HCT116 (cell line): ENCODE measurements at regions not wholly inside any gene's neighbourhood (a gene's known extent, or its start where the extent isn't known, plus 50 kb on each side); places are given as distances from the start of the nearest gene placed in this dataset.

ENCODE experiments used
- ATAC-seq: fragments of 200-7000 bp; cut with Tn5 transposase; 2 replicates; pipeline ENCODE4 v1.9.1; 2020; ENCODE audit warnings: mild to moderate bottlenecking, moderate library complexity
- BruUV-seq: library from RNA; stranded (reverse); fragments of 400-500 nt; replicated peaks from 2 replicates; lab custom pipeline; 2021; lab: Mats Ljungman, UMichigan
- CTCF ChIA-PET: fragments of 300-600 bp; sonication (Branson Sonifier 250); formaldehyde crosslinking; loops from one replicate; lab custom pipeline; 2021; ENCODE audit warnings: antibody characterized with exemption; lab: Charles Lee
- POLR2A ChIA-PET: fragments of 300-600, 350-600 bp; sonication (Branson Sonifier 250); formaldehyde crosslinking; loops from one replicate; lab custom pipeline; 2021; ENCODE audit warnings: antibody characterized with exemption; lab: Charles Lee
- RAD21 ChIA-PET, 2 experiments: fragments of 300-600 bp; sonication (Branson Sonifier 250); formaldehyde crosslinking; loops; one replicate each; lab custom pipeline; 2023; ENCODE audit warnings: low total read pairs in 2 of 2; ENCODE audit not compliant: uncharacterized antibody in 2 of 2, unreplicated experiment in 2 of 2, low non-redundant PET in 1 of 2; lab: Charles Lee
- DNase-seq: peaks from one replicate; pipeline ENCODE4 v3.0.0-alpha.2; 2010; ENCODE audit warnings: low read depth, low spot score
- H2AFZ ChIP-seq: fragments of 200-600 bp; shearing (Covaris generic), sonication (generic); 2 replicates; pipeline ENCODE4 v1.6.1; 2017; ENCODE audit warnings: low read depth, mixed run types, mixed read lengths, antibody characterized with exemption, low read length; ENCODE audit not compliant: poor library complexity, severe bottlenecking
- H3K27ac ChIP-seq: 2 replicates; pipeline ENCODE4 v1.5.1; 2012; ENCODE audit warnings: low read depth, low read length
- H3K27me3 ChIP-seq: fragments of 200-600 bp; sonication (generic); 2 replicates; pipeline ENCODE4 v1.6.1; 2016; ENCODE audit warnings: mixed run types, low read length, mixed read lengths; ENCODE audit not compliant: insufficient read depth
- H3K36me3 ChIP-seq, 2 experiments: fragments of 200-500 bp in 1 of 2; fragments of 200-600 bp in 1 of 2; sonication (Bioruptor generic) in 1 of 2; sonication (generic) in 1 of 2; 2 replicates each; pipeline versions ENCODE4 v1.5.1 to v1.6.1; 2014 to 2016; ENCODE audit warnings: low read length in 2 of 2, inconsistent platforms in 1 of 2, mixed read lengths in 1 of 2, mixed run types in 1 of 2; ENCODE audit not compliant: insufficient read depth in 2 of 2, control insufficient read depth in 1 of 2
- H3K4me1 ChIP-seq, 2 experiments: fragments of 200-600 bp in 1 of 2; sonication (generic) in 1 of 2; 2 replicates each; pipeline versions ENCODE4 v1.5.1 to v1.6.1; 2012 to 2017; ENCODE audit warnings: low read length in 2 of 2, inconsistent platforms in 1 of 2, mild to moderate bottlenecking in 1 of 2, mixed read lengths in 1 of 2, mixed run types in 1 of 2, moderate library complexity in 1 of 2; ENCODE audit not compliant: insufficient read depth in 2 of 2, control insufficient read depth in 1 of 2
- H3K4me2 ChIP-seq: fragments of 200-600 bp; sonication (generic); 2 replicates; pipeline ENCODE4 v1.6.1; 2017; ENCODE audit warnings: mixed run types, low read length, mixed read lengths
- H3K4me3 ChIP-seq, 2 experiments: fragments of 200-600 bp in 1 of 2; sonication (generic) in 1 of 2; replicated peaks in 1 of 2; 2 replicates each; pipeline ENCODE4 v1.5.1; 2011 to 2016; ENCODE audit warnings: low read length in 2 of 2, control low read depth in 1 of 2, low read depth in 1 of 2, mild to moderate bottlenecking in 1 of 2, mixed read lengths in 1 of 2, mixed run types in 1 of 2
- H3K79me2 ChIP-seq: fragments of 200-600 bp; sonication (generic); 2 replicates; pipeline ENCODE4 v1.6.1; 2017; ENCODE audit warnings: mild to moderate bottlenecking, mixed run types, low read length, moderate library complexity, mixed read lengths; ENCODE audit not compliant: insufficient read depth
- H3K9ac ChIP-seq: fragments of 200-600 bp; sonication (generic); 2 replicates; pipeline ENCODE4 v1.6.1; 2016; ENCODE audit warnings: low read length, mixed read lengths
- H3K9me2 ChIP-seq: fragments of 200-600 bp; sonication (generic), shearing (Covaris generic); 2 replicates; pipeline ENCODE4 v1.6.1; 2017; ENCODE audit warnings: mixed run types, mild to moderate bottlenecking, moderate library complexity; ENCODE audit not compliant: insufficient read depth
- H3K9me3 ChIP-seq, 2 experiments: fragments of 200-500 bp in 1 of 2; fragments of 200-600 bp in 1 of 2; sonication (Bioruptor generic) in 1 of 2; sonication (generic) in 1 of 2; 2 replicates each; pipeline ENCODE4 v1.6.1; 2014 to 2017; ENCODE audit warnings: low read length in 2 of 2, mixed read lengths in 2 of 2, inconsistent platforms in 1 of 2, low read depth in 1 of 2, mild to moderate bottlenecking in 1 of 2, mixed run types in 1 of 2, moderate library complexity in 1 of 2; ENCODE audit not compliant: control insufficient read depth in 1 of 2, insufficient read depth in 1 of 2
- H4K20me1 ChIP-seq: fragments of 200-600 bp; sonication (generic), shearing (Covaris generic); 2 replicates; pipeline ENCODE4 v1.6.1; 2017; ENCODE audit warnings: mixed run types, mild to moderate bottlenecking, moderate library complexity; ENCODE audit not compliant: insufficient read depth
- CBX3 ChIP-seq: IDR thresholded peaks from 2 replicates; pipeline ENCODE4 v1.6.1; 2012; ENCODE audit warnings: low read depth
- EZH2 ChIP-seq: fragments of 200-600 bp; sonication (generic); IDR thresholded peaks from 2 replicates; pipeline ENCODE4 v1.6.1; 2017; ENCODE audit warnings: antibody characterized with exemption, mixed run types
- SIN3A ChIP-seq: IDR thresholded peaks from 2 replicates; pipeline ENCODE4 v1.6.1; 2012; ENCODE audit warnings: low read depth
- SP1 ChIP-seq: IDR thresholded peaks from 2 replicates; pipeline ENCODE4 v1.6.1; 2012; ENCODE audit warnings: low read depth
- ZNF274 ChIP-seq: fragments of 200-500 bp; sonication (Bioruptor generic); IDR thresholded peaks from 2 replicates; pipeline ENCODE4 v1.6.1; 2014; ENCODE audit warnings: mild to moderate bottlenecking, low read depth, low read length, inconsistent platforms
- intact Hi-C: fragments of 100-400 bp; cut with micrococcal nuclease; formaldehyde crosslinking; loops from 2 replicates; pipeline ENCODE4 v1.10.0; 2022

DNA sequence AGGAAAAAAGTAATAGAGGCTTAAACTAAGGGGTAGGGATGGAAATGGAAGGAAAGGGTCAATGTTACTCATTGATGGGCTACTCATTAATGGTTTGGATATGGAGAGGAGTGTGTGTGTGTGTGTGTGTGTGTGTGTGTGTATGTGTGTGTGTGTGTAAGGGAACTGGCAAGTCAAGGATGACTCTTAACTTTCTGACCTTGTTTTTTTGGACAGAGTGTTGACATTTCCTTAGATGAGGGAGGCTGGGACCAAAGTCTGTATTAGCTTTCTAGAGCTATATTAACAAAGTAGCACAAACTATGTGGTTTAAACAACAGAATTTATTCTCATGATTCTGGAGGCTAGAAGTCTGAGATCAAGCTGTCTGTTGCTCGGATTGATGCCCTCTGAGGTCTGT is 202.7 kb downstream of the GBA3 start:
- no peak overlapping the region for H3K4me2 ChIP-seq
- H3K79me2 ChIP-seq: no peaks in the 10 kb centered on the region
- ChIA-PET RAD21 (no interaction called here), POLR2A (no interaction called here), CTCF (no interaction called here)
- no peak for ATAC-seq
- no peaks in the 10 kb centered on the region for H3K4me1 ChIP-seq
- H3K27me3 ChIP-seq: no peaks in the 10 kb centered on the region
- no peaks in the 10 kb centered on the region; a peak in 1 of 4 replicates for H3K9me3 ChIP-seq
- no peak for DNase-seq
- no peak for TF ChIP-seq EZH2
- no peak for TF ChIP-seq SP1
- TF ChIP-seq ZNF274: no peak
- no peak for TF ChIP-seq CBX3
- TF ChIP-seq SIN3A: no peak
- H3K27ac ChIP-seq: no peak overlapping the region
- BruUV-seq: no TSS peak
- H2AFZ ChIP-seq: no peak overlapping the region
- no peak overlapping the region for H3K9ac ChIP-seq
- H3K9me2 ChIP-seq: no peaks in the 10 kb centered on the region
- no peaks in the 10 kb centered on the region for H3K36me3 ChIP-seq
- H3K4me3 ChIP-seq: no peak overlapping the region
- intact Hi-C loops: no loop called here
- H4K20me1 ChIP-seq: no peaks in the 10 kb centered on the region

DNA sequence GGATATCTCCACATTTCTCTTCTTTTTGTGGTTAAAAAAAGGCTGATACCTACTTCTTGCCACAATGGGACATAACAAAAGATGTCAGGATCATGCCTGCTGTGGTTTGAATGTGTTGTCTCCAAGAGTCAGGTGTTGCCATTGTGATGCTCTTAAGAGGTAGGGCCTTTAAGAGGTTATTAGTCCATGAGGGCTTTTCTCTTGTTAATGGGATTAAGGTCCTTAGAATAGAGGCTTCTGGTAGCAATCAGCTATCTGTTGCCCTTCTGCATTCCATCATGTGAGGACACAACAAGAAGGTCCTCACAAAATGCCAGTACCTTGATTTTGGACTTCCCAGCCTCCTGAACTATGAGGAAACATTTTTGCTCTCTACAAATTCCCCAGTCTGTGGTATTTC is 191.4 kb downstream of the GBA3 start:
- Histone ChIP-seq H3K9me3 (peaks cover 0 to 18% of the 10 kb centered on the region in 2 experiments; a peak in 2 of 4 replicates), H3K4me2 (no peak overlapping the region), H3K79me2 (no peaks in the 10 kb centered on the region), H3K4me3 (no peak overlapping the region), H3K9ac (no peak overlapping the region), H4K20me1 (no peaks in the 10 kb centered on the region), H2AFZ (no peak overlapping the region), H3K27ac (no peak overlapping the region), H3K36me3 (no peaks in the 10 kb centered on the region), H3K9me2 (no peaks in the 10 kb centered on the region), H3K27me3 (no peaks in the 10 kb centered on the region), H3K4me1 (no peaks in the 10 kb centered on the region)
- no peak for TF ChIP-seq CBX3
- DNase-seq (no peak), ATAC-seq (no peak)
- BruUV-seq: no TSS peak
- ChIA-PET POLR2A (no interaction called here), RAD21 (no interaction called here), CTCF (no interaction called here)
- intact Hi-C loops: no loop called here
